ENCODE measurements at regions not wholly inside any gene's neighbourhood (a gene's known extent, or its start where the extent isn't known, plus 50 kb on each side); places are given as distances from the start of the nearest gene placed in this dataset.

DNA sequence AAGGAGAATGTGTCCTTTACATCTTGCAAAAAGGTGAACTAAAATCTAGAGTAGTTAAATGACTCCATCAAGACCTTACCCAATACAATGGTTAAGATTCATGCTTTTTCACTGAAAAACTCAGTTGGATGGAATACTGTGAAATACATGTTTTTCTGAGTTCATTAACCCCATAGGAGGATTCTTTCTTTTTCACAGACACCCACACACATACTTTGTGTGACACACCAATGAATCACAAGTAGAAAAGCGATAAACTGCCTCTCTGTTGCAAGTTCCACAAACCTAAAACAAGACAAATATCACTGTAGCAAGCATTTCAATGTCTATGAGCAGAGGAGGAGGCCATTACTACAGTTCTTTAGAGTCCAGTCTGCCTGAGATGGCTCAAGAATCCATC is 258.8 kb upstream of the CDH5 start:
- peaks cover 13% of the 10 kb centered on the region for H3K27me3 Mint-ChIP-seq (ENCODE audit: low read depth)
- no peak overlapping the region for H3K4me3 Mint-ChIP-seq
- no peaks in the 10 kb centered on the region for H3K9me3 Mint-ChIP-seq
- DNase-seq (ENCODE audit: low spot score in 2 of 2, unreplicated experiment in 2 of 2), result no peak
- no peaks in the 10 kb centered on the region for H3K36me3 Mint-ChIP-seq
- H3K4me1 Mint-ChIP-seq, result peaks cover 30% of the 10 kb centered on the region
- H3K27ac Mint-ChIP-seq, result no peak overlapping the region
- TF ChIP-seq, protein P1, sequence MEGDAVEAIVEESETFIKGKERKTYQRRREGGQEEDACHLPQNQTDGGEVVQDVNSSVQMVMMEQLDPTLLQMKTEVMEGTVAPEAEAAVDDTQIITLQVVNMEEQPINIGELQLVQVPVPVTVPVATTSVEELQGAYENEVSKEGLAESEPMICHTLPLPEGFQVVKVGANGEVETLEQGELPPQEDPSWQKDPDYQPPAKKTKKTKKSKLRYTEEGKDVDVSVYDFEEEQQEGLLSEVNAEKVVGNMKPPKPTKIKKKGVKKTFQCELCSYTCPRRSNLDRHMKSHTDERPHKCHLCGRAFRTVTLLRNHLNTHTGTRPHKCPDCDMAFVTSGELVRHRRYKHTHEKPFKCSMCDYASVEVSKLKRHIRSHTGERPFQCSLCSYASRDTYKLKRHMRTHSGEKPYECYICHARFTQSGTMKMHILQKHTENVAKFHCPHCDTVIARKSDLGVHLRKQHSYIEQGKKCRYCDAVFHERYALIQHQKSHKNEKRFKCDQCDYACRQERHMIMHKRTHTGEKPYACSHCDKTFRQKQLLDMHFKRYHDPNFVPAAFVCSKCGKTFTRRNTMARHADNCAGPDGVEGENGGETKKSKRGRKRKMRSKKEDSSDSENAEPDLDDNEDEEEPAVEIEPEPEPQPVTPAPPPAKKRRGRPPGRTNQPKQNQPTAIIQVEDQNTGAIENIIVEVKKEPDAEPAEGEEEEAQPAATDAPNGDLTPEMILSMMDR (IDR thresholded peaks at IDR 0.05; ENCODE audit: unreplicated experiment), result no peak

DNA sequence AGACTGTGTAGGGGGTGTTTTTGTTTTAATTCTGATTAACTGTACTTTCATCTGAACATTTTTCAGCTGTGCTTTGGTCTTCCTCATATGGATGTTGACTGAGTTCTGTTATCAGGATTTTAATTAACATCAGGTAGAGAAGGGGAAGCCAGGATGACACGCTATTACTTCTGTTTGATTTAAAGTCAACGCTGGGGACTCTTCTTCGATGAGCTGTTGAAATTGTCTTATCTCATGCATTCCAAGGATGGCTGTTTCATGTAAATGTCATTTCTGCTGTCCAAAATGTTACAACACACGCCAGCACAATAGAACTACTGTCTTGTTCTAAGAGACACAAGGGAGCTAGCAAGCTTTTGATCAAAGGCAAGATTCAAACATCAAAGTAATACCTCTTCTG is 263.3 kb upstream of the CDH5 start:
- DNase-seq (ENCODE audit: low spot score in 2 of 2, unreplicated experiment in 2 of 2), result no peak
- H3K4me1 Mint-ChIP-seq, result peaks cover 48% of the 10 kb centered on the region
- H3K27me3 Mint-ChIP-seq (ENCODE audit: low read depth), result peaks cover 9% of the 10 kb centered on the region
- TF ChIP-seq, protein P1 (IDR thresholded peaks at IDR 0.05; ENCODE audit: unreplicated experiment), result no peak
- no peak overlapping the region for H3K4me3 Mint-ChIP-seq
- peak overlapping the region; percentile 62 for H3K27ac Mint-ChIP-seq
- H3K9me3 Mint-ChIP-seq, result no peaks in the 10 kb centered on the region
- H3K36me3 Mint-ChIP-seq, result no peaks in the 10 kb centered on the region

DNA sequence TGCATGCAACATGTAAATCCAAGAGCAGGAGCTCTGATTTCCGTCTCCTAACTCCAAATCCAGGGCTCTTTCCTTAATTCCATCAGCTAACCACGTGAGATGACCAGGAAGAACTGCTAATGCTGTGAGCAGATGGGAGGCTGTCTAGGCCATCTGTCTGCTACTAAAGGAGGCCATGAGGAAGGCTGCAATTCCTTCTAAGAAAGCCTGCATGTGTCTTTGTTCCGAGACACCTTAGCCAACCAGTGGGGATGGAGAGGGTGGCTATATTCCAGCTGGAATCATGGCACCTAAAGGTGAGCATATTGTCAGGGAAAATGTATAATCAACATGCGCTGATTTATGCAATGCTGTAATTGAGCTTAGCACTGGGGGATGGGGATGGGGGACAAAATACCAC is 267.2 kb upstream of the CDH5 start:
- H3K4me1 Mint-ChIP-seq, result peaks cover 45% of the 10 kb centered on the region
- no peaks in the 10 kb centered on the region for H3K9me3 Mint-ChIP-seq
- DNase-seq (ENCODE audit: low spot score in 2 of 2, unreplicated experiment in 2 of 2), result no peak
- H3K4me3 Mint-ChIP-seq, result no peak overlapping the region
- H3K27me3 Mint-ChIP-seq (ENCODE audit: low read depth), result peaks cover 5% of the 10 kb centered on the region
- no peaks in the 10 kb centered on the region for H3K36me3 Mint-ChIP-seq
- H3K27ac Mint-ChIP-seq, result no peak overlapping the region
- TF ChIP-seq, protein P1 (IDR thresholded peaks at IDR 0.05; ENCODE audit: unreplicated experiment), result no peak

GRCh38 chr16:66097751-66098150 is 268.7 kb upstream of the CDH5 start:
- Mint-ChIP-seq H3K9me3 (no peaks in the 10 kb centered on the region), H3K27ac (peak overlapping the region; percentile 23), H3K36me3 (no peaks in the 10 kb centered on the region), H3K4me1 (peaks cover 39% of the 10 kb centered on the region), H3K27me3 (ENCODE audit: low read depth) (peaks cover 5% of the 10 kb centered on the region), H3K4me3 (no peak overlapping the region)
- no peak for DNase-seq (ENCODE audit: low spot score in 2 of 2, unreplicated experiment in 2 of 2)
- TF ChIP-seq, protein P1 (IDR thresholded peaks at IDR 0.05; ENCODE audit: unreplicated experiment), result no peak

DNA sequence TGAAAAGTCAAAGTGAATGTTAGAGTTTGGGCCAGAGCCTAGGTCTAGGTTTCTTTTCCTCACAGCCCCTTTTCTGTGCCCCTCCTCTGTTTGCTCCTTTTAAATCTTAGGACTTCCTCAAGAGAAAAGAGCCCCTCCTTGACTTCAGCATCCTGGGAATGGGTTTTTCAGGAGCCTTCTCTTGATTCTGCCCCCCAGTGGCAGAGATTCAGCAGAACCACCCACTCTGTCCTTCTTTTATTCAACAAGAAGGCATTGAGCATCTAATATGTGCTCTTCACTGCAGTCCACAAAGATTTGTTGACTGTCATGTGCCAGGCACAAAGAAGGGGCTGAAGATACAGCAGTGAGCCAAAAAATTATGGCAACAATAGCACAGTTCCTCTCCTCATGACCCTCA is 270.8 kb upstream of the CDH5 start:
- no peaks in the 10 kb centered on the region for H3K36me3 Mint-ChIP-seq
- H3K4me1 Mint-ChIP-seq, result peaks cover 42% of the 10 kb centered on the region
- no peak for DNase-seq (ENCODE audit: low spot score in 2 of 2, unreplicated experiment in 2 of 2)
- H3K27ac Mint-ChIP-seq, result no peak overlapping the region
- no peaks in the 10 kb centered on the region for H3K9me3 Mint-ChIP-seq
- TF ChIP-seq, protein P1 (IDR thresholded peaks at IDR 0.05; ENCODE audit: unreplicated experiment), result no peak
- H3K27me3 Mint-ChIP-seq (ENCODE audit: low read depth), result peaks cover 8% of the 10 kb centered on the region
- no peak overlapping the region for H3K4me3 Mint-ChIP-seq

DNA sequence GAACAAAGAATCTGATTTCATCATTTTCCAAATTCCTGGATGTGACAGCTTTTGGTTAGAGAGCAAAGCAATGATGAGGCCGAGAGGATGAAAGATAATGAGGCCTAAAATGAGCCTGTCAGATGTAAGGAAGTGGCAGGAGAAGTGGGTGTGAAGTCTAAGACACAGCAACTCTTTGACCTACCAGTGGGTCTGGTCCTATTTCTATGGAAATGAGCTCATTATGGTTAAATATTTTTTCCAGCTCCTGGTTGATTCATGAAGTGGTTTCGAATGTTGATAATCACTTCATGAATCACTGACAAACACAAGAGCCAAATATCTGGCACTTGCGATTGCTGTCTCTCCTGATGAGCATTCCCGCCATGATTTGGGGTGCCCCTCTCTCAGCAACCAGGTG is 273.3 kb upstream of the CDH5 start:
- Mint-ChIP-seq H3K27ac (no peak overlapping the region), H3K4me3 (no peak overlapping the region), H3K27me3 (ENCODE audit: low read depth) (peaks cover 4% of the 10 kb centered on the region), H3K9me3 (no peaks in the 10 kb centered on the region), H3K4me1 (peaks cover 35% of the 10 kb centered on the region), H3K36me3 (no peaks in the 10 kb centered on the region)
- DNase-seq (ENCODE audit: low spot score in 2 of 2, unreplicated experiment in 2 of 2), result no peak
- TF ChIP-seq, protein P1 (IDR thresholded peaks at IDR 0.05; ENCODE audit: unreplicated experiment), result no peak

Measured in mesothelial cell of epicardium (in vitro differentiated cells).